Erythroblast (primary cell): ENCODE measurements at regions not wholly inside any gene's neighbourhood (a gene's known extent, or its start where the extent isn't known, plus 50 kb on each side); places are given as distances from the start of the nearest gene placed in this dataset.

ENCODE experiments used
- GATA1 ChIP-seq: IDR thresholded peaks from 2 replicates; pipeline ENCODE4 v1.6.1; 2011; ENCODE audit warnings: low read depth, mild to moderate bottlenecking, control low read depth, low read length, moderate library complexity
- POLR2A ChIP-seq: IDR thresholded peaks from 2 replicates; pipeline ENCODE4 v1.6.1; 2011; ENCODE audit warnings: mild to moderate bottlenecking, low read length

- TF ChIP-seq POLR2A (no peak), GATA1 (no peak)
Observed at GRCh38 chr3:38986901-38987300, 64.8 kb downstream of the SCN11A start.
